ENCODE measurements at regions not wholly inside any gene's neighbourhood (a gene's known extent, or its start where the extent isn't known, plus 50 kb on each side); places are given as distances from the start of the nearest gene placed in this dataset.

DNA sequence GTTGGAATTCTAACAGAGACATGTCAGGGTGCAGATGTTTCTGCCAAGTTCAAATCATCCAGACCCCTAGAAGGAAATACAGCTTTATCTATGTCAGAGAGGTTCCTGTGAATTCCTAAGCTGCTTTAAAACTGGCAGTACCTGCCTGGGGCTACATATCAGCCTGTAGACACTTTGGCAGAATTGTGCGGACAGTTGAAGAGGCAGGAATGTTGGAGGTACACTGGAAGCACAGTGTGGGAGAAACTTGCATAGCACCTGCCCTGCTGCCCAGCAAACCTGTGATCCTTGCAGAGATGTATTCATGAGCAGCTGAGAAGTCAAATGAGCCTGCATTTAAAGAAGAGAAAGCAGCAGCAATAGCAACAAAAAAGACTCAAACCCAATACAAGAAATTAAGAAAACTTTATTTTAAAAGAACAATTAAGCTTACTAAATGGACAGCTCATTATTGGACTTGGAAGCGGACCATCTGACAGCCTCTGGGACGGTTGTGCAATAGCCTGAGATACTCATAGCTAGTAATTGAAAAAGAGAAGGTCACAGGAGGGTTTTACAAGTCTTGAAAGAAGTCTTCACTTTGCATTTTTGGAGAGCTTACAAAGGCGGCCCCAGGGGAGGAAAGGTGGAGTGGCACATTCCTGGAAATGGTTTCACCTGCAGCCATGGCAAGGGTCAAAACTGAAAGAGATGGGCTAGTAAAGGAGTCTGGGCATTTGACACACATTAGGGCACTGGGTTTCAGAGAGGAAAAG, 280.9 kb upstream of the FLRT2 start:
- H3K4me3 ChIP-seq (replicated peaks; ENCODE audit: insufficient read depth, low read length) = no peak overlapping the region
- no peaks in the 10 kb centered on the region for H3K27me3 ChIP-seq (ENCODE audit: insufficient read depth, poor library complexity, severe bottlenecking)
- no peak for DNase-seq (ENCODE audit: low read depth in 1 of 2, low spot score in 1 of 2)
- TF ChIP-seq, protein P1, sequence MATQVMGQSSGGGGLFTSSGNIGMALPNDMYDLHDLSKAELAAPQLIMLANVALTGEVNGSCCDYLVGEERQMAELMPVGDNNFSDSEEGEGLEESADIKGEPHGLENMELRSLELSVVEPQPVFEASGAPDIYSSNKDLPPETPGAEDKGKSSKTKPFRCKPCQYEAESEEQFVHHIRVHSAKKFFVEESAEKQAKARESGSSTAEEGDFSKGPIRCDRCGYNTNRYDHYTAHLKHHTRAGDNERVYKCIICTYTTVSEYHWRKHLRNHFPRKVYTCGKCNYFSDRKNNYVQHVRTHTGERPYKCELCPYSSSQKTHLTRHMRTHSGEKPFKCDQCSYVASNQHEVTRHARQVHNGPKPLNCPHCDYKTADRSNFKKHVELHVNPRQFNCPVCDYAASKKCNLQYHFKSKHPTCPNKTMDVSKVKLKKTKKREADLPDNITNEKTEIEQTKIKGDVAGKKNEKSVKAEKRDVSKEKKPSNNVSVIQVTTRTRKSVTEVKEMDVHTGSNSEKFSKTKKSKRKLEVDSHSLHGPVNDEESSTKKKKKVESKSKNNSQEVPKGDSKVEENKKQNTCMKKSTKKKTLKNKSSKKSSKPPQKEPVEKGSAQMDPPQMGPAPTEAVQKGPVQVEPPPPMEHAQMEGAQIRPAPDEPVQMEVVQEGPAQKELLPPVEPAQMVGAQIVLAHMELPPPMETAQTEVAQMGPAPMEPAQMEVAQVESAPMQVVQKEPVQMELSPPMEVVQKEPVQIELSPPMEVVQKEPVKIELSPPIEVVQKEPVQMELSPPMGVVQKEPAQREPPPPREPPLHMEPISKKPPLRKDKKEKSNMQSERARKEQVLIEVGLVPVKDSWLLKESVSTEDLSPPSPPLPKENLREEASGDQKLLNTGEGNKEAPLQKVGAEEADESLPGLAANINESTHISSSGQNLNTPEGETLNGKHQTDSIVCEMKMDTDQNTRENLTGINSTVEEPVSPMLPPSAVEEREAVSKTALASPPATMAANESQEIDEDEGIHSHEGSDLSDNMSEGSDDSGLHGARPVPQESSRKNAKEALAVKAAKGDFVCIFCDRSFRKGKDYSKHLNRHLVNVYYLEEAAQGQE (IDR thresholded peaks at IDR 0.05; ENCODE audit: insufficient replicate concordance, low read depth) = no peak
- TF ChIP-seq, protein P2, sequence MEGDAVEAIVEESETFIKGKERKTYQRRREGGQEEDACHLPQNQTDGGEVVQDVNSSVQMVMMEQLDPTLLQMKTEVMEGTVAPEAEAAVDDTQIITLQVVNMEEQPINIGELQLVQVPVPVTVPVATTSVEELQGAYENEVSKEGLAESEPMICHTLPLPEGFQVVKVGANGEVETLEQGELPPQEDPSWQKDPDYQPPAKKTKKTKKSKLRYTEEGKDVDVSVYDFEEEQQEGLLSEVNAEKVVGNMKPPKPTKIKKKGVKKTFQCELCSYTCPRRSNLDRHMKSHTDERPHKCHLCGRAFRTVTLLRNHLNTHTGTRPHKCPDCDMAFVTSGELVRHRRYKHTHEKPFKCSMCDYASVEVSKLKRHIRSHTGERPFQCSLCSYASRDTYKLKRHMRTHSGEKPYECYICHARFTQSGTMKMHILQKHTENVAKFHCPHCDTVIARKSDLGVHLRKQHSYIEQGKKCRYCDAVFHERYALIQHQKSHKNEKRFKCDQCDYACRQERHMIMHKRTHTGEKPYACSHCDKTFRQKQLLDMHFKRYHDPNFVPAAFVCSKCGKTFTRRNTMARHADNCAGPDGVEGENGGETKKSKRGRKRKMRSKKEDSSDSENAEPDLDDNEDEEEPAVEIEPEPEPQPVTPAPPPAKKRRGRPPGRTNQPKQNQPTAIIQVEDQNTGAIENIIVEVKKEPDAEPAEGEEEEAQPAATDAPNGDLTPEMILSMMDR (IDR thresholded peaks at IDR 0.05; ENCODE audit: insufficient read depth, low read length) = no peak
- TF ChIP-seq GABPA (IDR thresholded peaks at IDR 0.05; ENCODE audit: low read depth) (no peak), POLR2AphosphoS5 (IDR thresholded peaks at IDR 0.05; ENCODE audit: low read depth) (no peak), SPI1 (IDR thresholded peaks at IDR 0.05; ENCODE audit: borderline replicate concordance, low read depth) (no peak)
- no peak overlapping the region for H3K27ac ChIP-seq (replicated peaks)

DNA sequence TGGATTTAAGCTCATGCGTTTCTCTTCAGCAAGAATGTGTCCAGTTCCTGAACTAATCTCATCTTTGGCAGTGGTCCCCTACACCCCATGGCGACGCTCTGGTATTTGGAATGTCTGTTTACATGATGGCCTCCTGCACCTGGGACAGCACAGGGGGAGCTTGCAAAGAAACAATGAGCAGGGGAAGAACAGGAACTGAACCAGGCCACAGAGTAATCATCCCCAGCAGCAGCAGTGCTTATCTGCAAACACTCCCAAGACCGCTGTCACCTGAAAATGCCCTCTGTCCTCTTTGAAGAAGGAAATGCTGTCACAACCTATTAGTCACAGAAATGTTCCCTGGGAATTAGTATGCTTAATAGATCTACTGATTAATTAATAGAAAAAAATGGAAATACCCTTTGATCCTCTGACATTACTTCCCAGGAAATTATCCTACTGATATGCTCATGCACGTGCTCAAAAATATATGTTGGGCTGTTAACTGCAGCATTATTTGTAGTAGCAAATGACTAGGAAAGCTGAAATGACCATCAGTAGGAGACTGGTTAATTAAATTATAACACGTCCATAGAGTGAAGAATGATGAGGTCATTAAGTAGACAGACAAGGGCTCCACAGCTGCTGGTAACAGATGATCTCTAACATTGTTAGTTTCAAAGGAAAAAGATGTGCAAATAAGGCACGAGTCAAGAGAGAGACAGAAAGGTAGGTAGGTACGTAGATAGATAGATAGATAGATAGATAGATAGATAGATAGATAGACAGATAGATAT, 279.3 kb upstream of the FLRT2 start:
- Histone ChIP-seq H3K4me3 (replicated peaks; ENCODE audit: insufficient read depth, low read length) (no peak overlapping the region), H3K27ac (replicated peaks) (no peak overlapping the region), H3K27me3 (ENCODE audit: insufficient read depth, poor library complexity, severe bottlenecking) (no peaks in the 10 kb centered on the region)
- TF ChIP-seq, protein P1 (IDR thresholded peaks at IDR 0.05; ENCODE audit: insufficient replicate concordance, low read depth) = no peak
- TF ChIP-seq GABPA (IDR thresholded peaks at IDR 0.05; ENCODE audit: low read depth) = no peak
- TF ChIP-seq, protein P2 (IDR thresholded peaks at IDR 0.05; ENCODE audit: insufficient read depth, low read length) = no peak
- no peak for TF ChIP-seq SPI1 (IDR thresholded peaks at IDR 0.05; ENCODE audit: borderline replicate concordance, low read depth)
- TF ChIP-seq POLR2AphosphoS5 (IDR thresholded peaks at IDR 0.05; ENCODE audit: low read depth) = no peak
- no peak for DNase-seq (ENCODE audit: low read depth in 1 of 2, low spot score in 1 of 2)

DNA sequence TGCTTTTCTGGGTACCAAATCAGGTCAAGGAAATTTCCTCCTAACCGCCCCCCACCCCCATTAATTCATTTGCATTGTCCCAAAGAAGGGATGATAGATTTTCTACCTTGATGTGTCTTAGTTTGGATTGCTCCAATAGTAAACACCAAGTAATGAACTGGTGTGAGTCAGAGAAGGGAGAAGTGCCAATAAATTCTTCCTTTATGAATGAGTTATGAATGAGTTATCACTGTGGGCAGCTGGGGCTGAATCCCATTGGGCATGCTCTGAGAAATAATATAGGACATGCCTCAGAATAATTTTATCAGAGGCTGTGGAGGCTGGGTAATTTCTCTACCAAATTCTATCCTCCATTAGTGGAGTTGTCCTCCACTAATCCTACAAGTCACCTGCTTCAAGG, 277.9 kb upstream of the FLRT2 start:
- Histone ChIP-seq H3K27me3 (ENCODE audit: insufficient read depth, poor library complexity, severe bottlenecking) (no peaks in the 10 kb centered on the region), H3K4me3 (replicated peaks; ENCODE audit: insufficient read depth, low read length) (no peak overlapping the region), H3K27ac (replicated peaks) (no peak overlapping the region)
- no peak for DNase-seq (ENCODE audit: low read depth in 1 of 2, low spot score in 1 of 2)
- TF ChIP-seq SPI1 (IDR thresholded peaks at IDR 0.05; ENCODE audit: borderline replicate concordance, low read depth) = no peak
- TF ChIP-seq, protein P2 (IDR thresholded peaks at IDR 0.05; ENCODE audit: insufficient read depth, low read length) = no peak
- no peak for TF ChIP-seq POLR2AphosphoS5 (IDR thresholded peaks at IDR 0.05; ENCODE audit: low read depth)
- TF ChIP-seq, protein P1 (IDR thresholded peaks at IDR 0.05; ENCODE audit: insufficient replicate concordance, low read depth) = no peak
- no peak for TF ChIP-seq GABPA (IDR thresholded peaks at IDR 0.05; ENCODE audit: low read depth)
